RWPE1 (cell line): ENCODE measurements at regions not wholly inside any gene's neighbourhood (a gene's known extent, or its start where the extent isn't known, plus 50 kb on each side); places are given as distances from the start of the nearest gene placed in this dataset.

Experiments used
- CTCF ChIA-PET: fragments of 350-600 bp; sonication (Branson Sonifier 250); formaldehyde crosslinking; extraction: SDS; loops from one replicate; lab custom pipeline; 2021; lab: Yijun Ruan, JAX
- POLR2A ChIA-PET: fragments of 400-600 bp; formaldehyde crosslinking; extraction: SDS; loops from one replicate; lab custom pipeline; 2020; ENCODE audit warnings: antibody characterized with exemption; ENCODE audit not compliant: low non-redundant PET; lab: Yijun Ruan, JAX
- DNase-seq: peaks from one replicate; pipeline ENCODE4 v3.0.0; 2012; ENCODE audit warnings: low spot score
- H3K27ac ChIP-seq: fragments of 450-650 bp; 2 replicates; pipeline ENCODE4 v1.5.1; 2017
- TF ChIP-seq, protein P1 (sequence below): fragments of 450-650 bp; conservative IDR thresholded peaks from 2 replicates; pipeline ENCODE4 v1.5.1; 2017; ENCODE audit warnings: low read depth, mild to moderate bottlenecking

DNA sequence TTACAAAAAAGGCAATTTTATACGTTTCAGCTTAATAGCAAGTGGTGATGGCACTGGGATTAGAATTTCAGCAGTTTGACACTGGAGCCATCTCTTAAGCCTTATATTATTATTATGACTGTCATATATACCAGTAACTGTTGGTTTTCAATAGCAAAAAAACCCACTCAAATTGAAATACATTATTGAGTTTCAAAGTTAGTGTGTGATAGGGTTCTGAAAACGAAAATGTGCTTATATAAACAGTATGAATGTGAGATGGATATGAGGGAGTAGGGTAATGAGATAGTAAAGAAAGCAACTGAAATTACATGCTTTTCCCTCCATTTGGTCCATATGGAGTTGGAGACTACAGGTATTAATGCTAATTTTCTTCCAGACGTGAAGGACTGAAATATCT is 68.6 kb upstream of the ACTBL2 start:
- TF ChIP-seq, protein P1, sequence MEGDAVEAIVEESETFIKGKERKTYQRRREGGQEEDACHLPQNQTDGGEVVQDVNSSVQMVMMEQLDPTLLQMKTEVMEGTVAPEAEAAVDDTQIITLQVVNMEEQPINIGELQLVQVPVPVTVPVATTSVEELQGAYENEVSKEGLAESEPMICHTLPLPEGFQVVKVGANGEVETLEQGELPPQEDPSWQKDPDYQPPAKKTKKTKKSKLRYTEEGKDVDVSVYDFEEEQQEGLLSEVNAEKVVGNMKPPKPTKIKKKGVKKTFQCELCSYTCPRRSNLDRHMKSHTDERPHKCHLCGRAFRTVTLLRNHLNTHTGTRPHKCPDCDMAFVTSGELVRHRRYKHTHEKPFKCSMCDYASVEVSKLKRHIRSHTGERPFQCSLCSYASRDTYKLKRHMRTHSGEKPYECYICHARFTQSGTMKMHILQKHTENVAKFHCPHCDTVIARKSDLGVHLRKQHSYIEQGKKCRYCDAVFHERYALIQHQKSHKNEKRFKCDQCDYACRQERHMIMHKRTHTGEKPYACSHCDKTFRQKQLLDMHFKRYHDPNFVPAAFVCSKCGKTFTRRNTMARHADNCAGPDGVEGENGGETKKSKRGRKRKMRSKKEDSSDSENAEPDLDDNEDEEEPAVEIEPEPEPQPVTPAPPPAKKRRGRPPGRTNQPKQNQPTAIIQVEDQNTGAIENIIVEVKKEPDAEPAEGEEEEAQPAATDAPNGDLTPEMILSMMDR = no peak
- CTCF ChIA-PET = no interaction called here
- no peak overlapping the region for H3K27ac ChIP-seq
- POLR2A ChIA-PET = no interaction called here
- DNase-seq = no peak

GRCh38 chr5:57550132-57550531 is 67.5 kb upstream of the ACTBL2 start:
- TF ChIP-seq, protein P1 = no peak
- no peak overlapping the region for H3K27ac ChIP-seq
- ChIA-PET POLR2A (no interaction called here), CTCF (no interaction called here)
- DNase-seq = no peak

DNA sequence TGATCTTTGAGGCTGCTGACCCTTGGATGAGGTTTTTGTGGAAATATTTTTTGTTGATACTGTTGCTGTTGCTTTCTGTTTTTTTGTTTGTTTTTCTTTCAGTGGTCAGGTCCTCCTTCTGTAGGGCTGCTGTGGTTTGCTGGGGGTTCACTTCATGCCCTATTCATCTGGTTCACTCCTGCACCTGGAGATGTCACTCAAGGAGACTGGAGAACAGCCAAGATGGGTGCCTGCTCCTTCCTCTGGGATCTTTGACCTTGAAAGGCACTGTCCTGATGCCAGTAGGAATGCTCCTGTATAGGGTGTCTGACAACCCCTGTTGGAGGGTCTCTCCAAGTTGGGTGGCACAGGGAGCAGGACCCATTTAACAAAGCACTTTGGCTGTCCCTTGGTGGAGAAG is 67.0 kb upstream of the ACTBL2 start:
- CTCF ChIA-PET = no interaction called here
- POLR2A ChIA-PET = no interaction called here
- TF ChIP-seq, protein P1 = no peak
- no peak for DNase-seq
- no peak overlapping the region for H3K27ac ChIP-seq

- CTCF ChIA-PET = interaction anchor here (0.5 kb wide), 1 partner anchor 552 kb away, joined by 3 read pairs; no protein-coding TSS in a partner anchor
- TF ChIP-seq, protein P1 = no peak
- no peak for DNase-seq
Observed at GRCh38 chr5:57540823-57541222, 58.2 kb upstream of the ACTBL2 start.

DNA sequence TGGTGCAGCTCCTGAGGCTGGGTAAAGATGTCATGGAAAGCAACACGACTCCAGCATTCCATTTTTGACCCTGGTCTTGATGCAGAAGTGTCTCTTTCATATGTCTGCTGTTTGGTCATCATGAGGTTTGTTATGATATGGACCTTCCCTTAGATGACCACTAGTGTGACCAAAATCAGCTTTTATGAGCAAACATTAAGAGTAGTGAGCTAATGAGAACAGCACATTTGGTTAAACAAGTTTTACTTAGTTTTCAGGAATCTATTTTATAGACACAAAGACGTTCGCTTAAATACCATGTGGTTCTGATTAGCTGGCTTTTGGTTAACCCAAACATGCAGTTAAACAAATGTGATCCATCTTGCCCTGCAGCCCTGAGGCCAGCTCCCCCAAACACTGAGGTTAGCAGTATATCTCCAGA is 56.7 kb upstream of the ACTBL2 start:
- ChIA-PET POLR2A (no interaction called here), CTCF (no interaction called here)
- no peak for DNase-seq
- H3K27ac ChIP-seq = no peak overlapping the region
- TF ChIP-seq, protein P1 = no peak

More at GRCh38 chr5:57540823-57541222, 58.2 kb upstream of the ACTBL2 start:
- H3K27ac ChIP-seq = no peak overlapping the region
- POLR2A ChIA-PET = no interaction called here

GRCh38 chr5:57538341-57538955 is 55.8 kb upstream of the ACTBL2 start:
- DNase-seq = peak; percentile 68
- no peak overlapping the region for H3K27ac ChIP-seq
- POLR2A ChIA-PET = no interaction called here
- CTCF ChIA-PET = interaction anchor here (0.7 kb wide), 1 partner anchor 26 kb away, joined by 6 read pairs; no protein-coding TSS in a partner anchor
- TF ChIP-seq, protein P1 = no peak
